GM21367 (cell line): ENCODE measurements at regions not wholly inside any gene's neighbourhood (a gene's known extent, or its start where the extent isn't known, plus 50 kb on each side); places are given as distances from the start of the nearest gene placed in this dataset.
"Not testable (repeated sequence)": the region's sequence is repeated elsewhere in the genome, so short reads cannot be mapped to it uniquely, and the experiment has no call there.

Experiments used
- ATAC-seq: cut with Tn5 transposase; IDR thresholded peaks from one replicate; pipeline ENCODE4 v1.9.1; 2021; ENCODE audit not compliant: unreplicated experiment

GRCh38 chr12:131311279-131311722, 357.6 kb downstream of the ADGRD1 start:
- not testable (repeated sequence) for ATAC-seq

- ATAC-seq, result no peak
Measured at GRCh38 chr12:131311764-131312163, 358.1 kb downstream of the ADGRD1 start.

GRCh38 chr12:131312382-131312781, 358.7 kb downstream of the ADGRD1 start:
- ATAC-seq, result not testable (repeated sequence)

GRCh38 chr12:131312793-131313545, 359.3 kb downstream of the ADGRD1 start:
- no peak for ATAC-seq

GRCh38 chr12:131313635-131314034, 359.9 kb downstream of the ADGRD1 start:
- ATAC-seq, result no peak

- ATAC-seq, result no peak
Measured at GRCh38 chr12:131314524-131315090, 360.9 kb downstream of the ADGRD1 start.

- no peak for ATAC-seq
Measured at GRCh38 chr12:131315601-131316000, 361.9 kb downstream of the ADGRD1 start.

- no peak for ATAC-seq
Measured at GRCh38 chr12:131316388-131316787, 362.7 kb downstream of the ADGRD1 start.

- no peak for ATAC-seq
Measured at GRCh38 chr12:131318045-131318685, 364.5 kb downstream of the ADGRD1 start.

GRCh38 chr12:131321988-131322387, 368.3 kb downstream of the ADGRD1 start:
- ATAC-seq, result no peak

GRCh38 chr12:131322460-131322859, 368.8 kb downstream of the ADGRD1 start:
- not testable (repeated sequence) for ATAC-seq

- ATAC-seq, result no peak
Measured at GRCh38 chr12:131323879-131324278, 370.2 kb downstream of the ADGRD1 start.

GRCh38 chr12:131327521-131328488, 374.1 kb downstream of the ADGRD1 start:
- no peak for ATAC-seq

- not testable (repeated sequence) for ATAC-seq
Measured at GRCh38 chr12:131328861-131329845, 375.4 kb downstream of the ADGRD1 start.

GRCh38 chr12:131330106-131330815, 376.6 kb downstream of the ADGRD1 start:
- no peak for ATAC-seq

GRCh38 chr12:131331148-131331750, 377.5 kb downstream of the ADGRD1 start:
- ATAC-seq, result no peak

- no peak for ATAC-seq
Measured at GRCh38 chr12:131332224-131332623, 378.5 kb downstream of the ADGRD1 start.

- no peak for ATAC-seq
Measured at GRCh38 chr12:131333136-131333535, 377.8 kb upstream of the SFSWAP start.
